ENCODE measurements at regions not wholly inside any gene's neighbourhood (a gene's known extent, or its start where the extent isn't known, plus 50 kb on each side); places are given as distances from the start of the nearest gene placed in this dataset.
"Not testable (repeated sequence)": the region's sequence is repeated elsewhere in the genome, so short reads cannot be mapped to it uniquely, and the experiment has no call there.

GRCh38 chrX:39497117-39497516 lies 600.6 kb downstream of the BCOR start:
- TF ChIP-seq POLR2A, CTCF (IDR thresholded peaks at IDR 0.05): not testable (repeated sequence)
